ENCODE measurements at regions not wholly inside any gene's neighbourhood (a gene's known extent, or its start where the extent isn't known, plus 50 kb on each side); places are given as distances from the start of the nearest gene placed in this dataset.
"Not testable (repeated sequence)": the region's sequence is repeated elsewhere in the genome, so short reads cannot be mapped to it uniquely, and the experiment has no call there.

DNA sequence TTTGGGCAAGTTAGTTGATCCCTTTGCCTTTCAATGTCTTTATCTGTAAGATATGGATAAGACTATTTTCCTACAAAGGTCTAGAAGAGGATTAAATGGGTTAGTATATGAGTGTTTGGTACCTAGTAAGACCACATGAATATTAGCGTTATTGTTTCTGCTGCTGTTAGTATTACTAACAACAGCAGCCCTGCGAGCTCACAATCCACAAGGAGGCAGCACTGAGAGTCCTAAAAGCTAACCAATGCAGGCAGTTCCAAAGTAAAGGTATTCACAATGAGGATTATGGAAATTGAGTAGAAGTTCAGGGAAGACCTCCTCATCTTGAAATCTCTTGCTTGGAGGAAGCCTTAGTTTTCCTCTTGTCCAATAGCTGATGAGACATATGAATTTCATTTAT lies 248.9 kb downstream of the TDRD15 start:
- no peak overlapping the region for H3K4me3 Mint-ChIP-seq
- Histone ChIP-seq H3K36me3 (ENCODE audit: control insufficient read depth, insufficient read depth, low read length) (no peaks in the 10 kb centered on the region), H3K4me1 (ENCODE audit: control insufficient read depth, insufficient read depth, low read length) (no peaks in the 10 kb centered on the region), H3K27ac (ENCODE audit: low read length) (no peak overlapping the region), H3K9me3 (ENCODE audit: control insufficient read depth, insufficient read depth, low read length) (no peaks in the 10 kb centered on the region), H3K4me3 (ENCODE audit: low read length) (no peak overlapping the region), H3K27me3 (ENCODE audit: control insufficient read depth, insufficient read depth, low read length) (no peaks in the 10 kb centered on the region)
- no peak overlapping the region for H3K27ac Mint-ChIP-seq
- intact Hi-C loops (cut with micrococcal nuclease) = no loop called here
- no peaks in the 10 kb centered on the region for H3K27me3 Mint-ChIP-seq (ENCODE audit: low read depth in 2 of 2)
- no peaks in the 10 kb centered on the region for H3K4me1 Mint-ChIP-seq
- DNase-seq (no peak), ATAC-seq (no peak)
- TF ChIP-seq, protein P1, sequence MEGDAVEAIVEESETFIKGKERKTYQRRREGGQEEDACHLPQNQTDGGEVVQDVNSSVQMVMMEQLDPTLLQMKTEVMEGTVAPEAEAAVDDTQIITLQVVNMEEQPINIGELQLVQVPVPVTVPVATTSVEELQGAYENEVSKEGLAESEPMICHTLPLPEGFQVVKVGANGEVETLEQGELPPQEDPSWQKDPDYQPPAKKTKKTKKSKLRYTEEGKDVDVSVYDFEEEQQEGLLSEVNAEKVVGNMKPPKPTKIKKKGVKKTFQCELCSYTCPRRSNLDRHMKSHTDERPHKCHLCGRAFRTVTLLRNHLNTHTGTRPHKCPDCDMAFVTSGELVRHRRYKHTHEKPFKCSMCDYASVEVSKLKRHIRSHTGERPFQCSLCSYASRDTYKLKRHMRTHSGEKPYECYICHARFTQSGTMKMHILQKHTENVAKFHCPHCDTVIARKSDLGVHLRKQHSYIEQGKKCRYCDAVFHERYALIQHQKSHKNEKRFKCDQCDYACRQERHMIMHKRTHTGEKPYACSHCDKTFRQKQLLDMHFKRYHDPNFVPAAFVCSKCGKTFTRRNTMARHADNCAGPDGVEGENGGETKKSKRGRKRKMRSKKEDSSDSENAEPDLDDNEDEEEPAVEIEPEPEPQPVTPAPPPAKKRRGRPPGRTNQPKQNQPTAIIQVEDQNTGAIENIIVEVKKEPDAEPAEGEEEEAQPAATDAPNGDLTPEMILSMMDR (IDR thresholded peaks at IDR 0.05) = no peak
- peaks cover 2 to 10% of the 10 kb centered on the region in 2 donors for H3K9me3 Mint-ChIP-seq
- no peaks in the 10 kb centered on the region for H3K36me3 Mint-ChIP-seq
- 78% methylated on average over 2 of the region's 2 CpGs for WGBS (ENCODE audit: insufficient coverage)

DNA sequence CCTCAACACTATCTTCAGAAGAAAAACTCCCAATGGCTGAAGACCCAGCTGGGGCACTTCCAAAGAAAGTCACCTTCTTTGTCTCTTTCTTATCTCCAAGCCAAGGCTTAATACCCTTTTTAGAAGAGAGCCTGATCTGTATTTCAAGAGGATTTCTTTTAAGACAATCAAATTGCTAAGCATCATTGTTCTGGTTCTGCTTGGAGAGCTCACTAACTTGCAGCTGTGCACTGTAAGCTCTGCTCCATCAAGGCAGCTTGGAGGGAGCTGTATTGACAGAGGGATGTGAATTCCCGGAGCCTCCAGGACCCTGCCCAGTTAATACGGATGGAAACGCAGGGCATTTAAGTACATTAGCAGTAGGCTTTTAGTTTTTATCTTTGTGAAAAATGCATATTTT lies 253.1 kb downstream of the TDRD15 start:
- WGBS (ENCODE audit: insufficient coverage) = 88% methylated on average over 3 of the region's 3 CpGs
- H3K4me3 ChIP-seq (ENCODE audit: low read length) = no peak overlapping the region
- no peak for DNase-seq
- TF ChIP-seq, protein P1 (IDR thresholded peaks at IDR 0.05) = no peak
- no peaks in the 10 kb centered on the region for H3K36me3 ChIP-seq (ENCODE audit: control insufficient read depth, insufficient read depth, low read length)
- H3K27me3 ChIP-seq (ENCODE audit: control insufficient read depth, insufficient read depth, low read length) = no peaks in the 10 kb centered on the region
- Mint-ChIP-seq H3K4me3 (no peak overlapping the region), H3K36me3 (no peaks in the 10 kb centered on the region), H3K27ac (no peak overlapping the region), H3K27me3 (ENCODE audit: low read depth in 2 of 2) (no peaks in the 10 kb centered on the region), H3K4me1 (no peaks in the 10 kb centered on the region), H3K9me3 (peaks cover 5 to 10% of the 10 kb centered on the region in 2 donors)
- peaks cover 2% of the 10 kb centered on the region for H3K9me3 ChIP-seq (ENCODE audit: control insufficient read depth, insufficient read depth, low read length)
- H3K4me1 ChIP-seq (ENCODE audit: control insufficient read depth, insufficient read depth, low read length) = no peaks in the 10 kb centered on the region
- intact Hi-C loops (cut with micrococcal nuclease) = no loop called here
- H3K27ac ChIP-seq (ENCODE audit: low read length) = no peak overlapping the region
- ATAC-seq = no peak

DNA sequence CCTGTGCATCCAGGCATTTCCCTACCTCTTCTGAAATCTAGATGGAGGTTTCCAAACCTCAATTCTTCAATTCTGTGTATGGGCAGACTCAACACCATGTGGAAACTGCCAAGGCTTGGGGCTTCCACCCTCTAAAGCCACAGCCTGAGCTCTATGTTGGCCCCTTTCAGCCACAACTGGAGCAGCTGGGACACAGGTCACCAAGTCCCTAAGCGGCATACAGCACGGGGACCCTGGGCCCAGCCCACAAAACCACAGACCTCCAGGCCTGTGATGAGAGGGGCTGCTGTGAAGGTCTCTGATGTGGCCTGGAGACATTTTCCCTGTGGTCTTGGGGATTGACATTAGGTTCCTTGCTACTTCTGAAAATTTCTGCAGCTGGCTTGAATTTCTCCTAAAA lies 255.4 kb downstream of the TDRD15 start:
- H3K27ac ChIP-seq (ENCODE audit: low read length) = no peak overlapping the region
- H3K4me3 ChIP-seq (ENCODE audit: low read length) = no peak overlapping the region
- Mint-ChIP-seq H3K36me3 (no peaks in the 10 kb centered on the region), H3K4me3 (no peak overlapping the region), H3K9me3 (peaks cover 3 to 6% of the 10 kb centered on the region in 2 donors), H3K27ac (no peak overlapping the region), H3K4me1 (no peaks in the 10 kb centered on the region), H3K27me3 (ENCODE audit: low read depth in 2 of 2) (no peaks in the 10 kb centered on the region)
- H3K36me3 ChIP-seq (ENCODE audit: control insufficient read depth, insufficient read depth, low read length) = no peaks in the 10 kb centered on the region
- H3K4me1 ChIP-seq (ENCODE audit: control insufficient read depth, insufficient read depth, low read length) = no peaks in the 10 kb centered on the region
- intact Hi-C loops (cut with micrococcal nuclease) = no loop called here
- peaks cover 2% of the 10 kb centered on the region for H3K9me3 ChIP-seq (ENCODE audit: control insufficient read depth, insufficient read depth, low read length)
- DNase-seq (no peak), ATAC-seq (no peak)
- TF ChIP-seq, protein P1 (IDR thresholded peaks at IDR 0.05) = no peak
- no peaks in the 10 kb centered on the region for H3K27me3 ChIP-seq (ENCODE audit: control insufficient read depth, insufficient read depth, low read length)
- WGBS (ENCODE audit: insufficient coverage) = 36% methylated on average over 2 of the region's 2 CpGs

DNA sequence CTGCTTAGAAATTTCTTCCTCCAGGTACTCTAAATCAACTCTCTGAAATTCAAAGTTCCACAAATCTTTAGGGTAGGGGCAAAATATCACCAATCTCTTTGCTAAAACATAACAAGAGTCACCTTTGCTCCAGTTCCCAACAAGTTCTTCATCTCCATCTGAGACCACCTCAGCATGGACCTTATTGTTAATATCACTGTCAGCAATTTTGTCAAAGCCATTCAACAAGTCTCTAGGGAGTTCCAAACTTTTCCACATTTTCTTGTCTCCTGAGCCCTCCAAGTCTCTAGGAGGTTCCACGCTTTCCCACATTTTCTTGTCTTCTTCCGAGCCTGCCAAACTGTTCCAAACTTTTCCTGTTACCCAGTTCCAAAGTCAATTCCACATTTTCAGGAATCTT lies 255.9 kb downstream of the TDRD15 start:
- H3K9me3 ChIP-seq (ENCODE audit: control insufficient read depth, insufficient read depth, low read length); H3K36me3 ChIP-seq (ENCODE audit: control insufficient read depth, insufficient read depth, low read length); H3K36me3 Mint-ChIP-seq; H3K4me1 Mint-ChIP-seq; H3K27ac Mint-ChIP-seq; ATAC-seq; intact Hi-C loops (cut with micrococcal nuclease); H3K9me3 Mint-ChIP-seq; H3K4me1 ChIP-seq (ENCODE audit: control insufficient read depth, insufficient read depth, low read length); H3K4me3 Mint-ChIP-seq; H3K27ac ChIP-seq (ENCODE audit: low read length); H3K27me3 Mint-ChIP-seq (ENCODE audit: low read depth in 2 of 2); H3K27me3 ChIP-seq (ENCODE audit: control insufficient read depth, insufficient read depth, low read length); H3K4me3 ChIP-seq (ENCODE audit: low read length); DNase-seq: not testable (repeated sequence)
- 88% methylated on average over 2 of the region's 2 CpGs for WGBS (ENCODE audit: insufficient coverage)
